SK-N-SH (cell line): ENCODE measurements at regions not wholly inside any gene's neighbourhood (a gene's known extent, or its start where the extent isn't known, plus 50 kb on each side); places are given as distances from the start of the nearest gene placed in this dataset.

ENCODE experiments used
- CTCF ChIA-PET: fragments of 300-600, 350-600 bp; formaldehyde crosslinking; extraction: SDS; loops from one replicate; lab custom pipeline; 2021; lab: Yijun Ruan, JAX
- POLR2A ChIA-PET: fragments of 350-600 bp; sonication (Branson Sonifier 250); formaldehyde crosslinking; extraction: SDS; loops from one replicate; lab custom pipeline; 2020; ENCODE audit warnings: antibody characterized with exemption, inconsistent platforms; lab: Yijun Ruan, JAX
- DNase-seq: peaks from one replicate; pipeline ENCODE4 v3.0.0; 2012
- H2AFZ ChIP-seq: fragments of 200-600 bp; sonication (generic); 2 replicates; pipeline ENCODE4 v1.8.1; 2016; ENCODE audit warnings: antibody characterized with exemption, mild to moderate bottlenecking, low read depth
- H3F3A ChIP-seq: fragments of 200-600 bp; sonication (generic); replicated peaks from 2 replicates; pipeline ENCODE3; 2016; ENCODE audit warnings: antibody characterized with exemption, mild to moderate bottlenecking; ENCODE audit not compliant: insufficient read depth
- H3K27ac ChIP-seq, 2 experiments: fragments of 200-500 bp in 1 of 2; fragments of 200-600 bp in 1 of 2; sonication (Bioruptor generic) in 1 of 2; sonication (generic), shearing (Covaris generic) in 1 of 2; 2 replicates each; pipeline versions ENCODE4 v1.5.1 to v1.6.1; 2014 to 2016; ENCODE audit warnings: low read depth in 2 of 2, inconsistent platforms in 1 of 2, low read length in 1 of 2, mild to moderate bottlenecking in 1 of 2, mixed read lengths in 1 of 2
- H3K27me3 ChIP-seq: fragments of 200-600 bp; sonication (generic), shearing (Covaris generic); 2 replicates; pipeline ENCODE4 v1.6.1; 2016; ENCODE audit warnings: mixed run types; ENCODE audit not compliant: insufficient read depth
- H3K36me3 ChIP-seq, 2 experiments: fragments of 200-500 bp in 1 of 2; fragments of 200-600 bp in 1 of 2; sonication (Bioruptor generic) in 1 of 2; sonication (generic) in 1 of 2; replicated peaks in 1 of 2; 2 replicates each; pipeline versions ENCODE3 to v1.5.1; 2014 to 2016; ENCODE audit warnings: low read length in 1 of 2, mild to moderate bottlenecking in 1 of 2; ENCODE audit not compliant: insufficient read depth in 2 of 2, control insufficient read depth in 1 of 2
- H3K4me1 ChIP-seq, 2 experiments: fragments of 200-500 bp in 1 of 2; fragments of 200-600 bp in 1 of 2; sonication (Bioruptor generic) in 1 of 2; sonication (generic), shearing (Covaris generic) in 1 of 2; 2 replicates each; pipeline versions ENCODE4 v1.5.1 to v1.6.1; 2014 to 2016; ENCODE audit warnings: low read depth in 1 of 2, low read length in 1 of 2, mixed run types in 1 of 2; ENCODE audit not compliant: insufficient read depth in 2 of 2, control insufficient read depth in 1 of 2
- H3K4me2 ChIP-seq: fragments of 200-600 bp; sonication (generic), shearing (Covaris generic); 2 replicates; pipeline ENCODE4 v1.6.1; 2017; ENCODE audit warnings: mixed run types
- H3K4me3 ChIP-seq, 2 experiments: fragments of 200-500 bp in 1 of 2; fragments of 200-600 bp in 1 of 2; sonication (Bioruptor generic) in 1 of 2; sonication (generic), shearing (Covaris generic) in 1 of 2; 2 replicates each; pipeline versions ENCODE4 v1.5.1 to v1.8.1; 2014 to 2016; ENCODE audit warnings: low read depth in 2 of 2, inconsistent platforms in 1 of 2, low read length in 1 of 2, mild to moderate bottlenecking in 1 of 2, mixed read lengths in 1 of 2, moderate library complexity in 1 of 2
- H3K79me2 ChIP-seq: fragments of 200-600 bp; sonication (generic); 2 replicates; pipeline ENCODE4 v1.8.1; 2017; ENCODE audit warnings: mild to moderate bottlenecking; ENCODE audit not compliant: insufficient read depth
- H3K9ac ChIP-seq: fragments of 200-600 bp; sonication (generic); 2 replicates; pipeline ENCODE4 v1.6.1; 2017; ENCODE audit warnings: mixed run types
- H3K9me2 ChIP-seq: fragments of 200-600 bp; sonication (generic); 2 replicates; pipeline ENCODE4 v1.6.1; 2017; ENCODE audit warnings: mixed run types
- H3K9me3 ChIP-seq: fragments of 200-600 bp; sonication (generic); 2 replicates; pipeline ENCODE4 v1.6.1; 2017; ENCODE audit warnings: mixed run types, mild to moderate bottlenecking, moderate library complexity
- H4K20me1 ChIP-seq: fragments of 200-600 bp; sonication (generic); 2 replicates; pipeline ENCODE4 v1.6.1; 2017; ENCODE audit warnings: mild to moderate bottlenecking, mixed run types; ENCODE audit not compliant: insufficient read depth
- CTCF ChIP-seq: fragments of 200-600 bp; sonication (generic); IDR thresholded peaks from 2 replicates; pipeline ENCODE4 v1.6.1; 2017; ENCODE audit warnings: antibody characterized with exemption, mild to moderate bottlenecking, moderate library complexity
- EP300 ChIP-seq, 2 experiments: IDR thresholded peaks; 2 replicates each; pipeline versions ENCODE4 v1.4.0 to v1.6.1; 2012; ENCODE audit warnings: borderline replicate concordance in 1 of 2, low read depth in 1 of 2, low read length in 1 of 2
- FOXJ3 ChIP-seq: sonication (generic); formaldehyde crosslinking; IDR thresholded peaks from 2 replicates; pipeline ENCODE4 v1.5.1; 2020; ENCODE audit warnings: mild to moderate bottlenecking, missing genetic modification reagents
- IRF3 ChIP-seq: fragments of 150-350 bp; IDR thresholded peaks from 2 replicates; pipeline ENCODE4 v1.6.1; 2016; ENCODE audit warnings: mild to moderate bottlenecking, low read depth, low read length
- MAX ChIP-seq: IDR thresholded peaks from 2 replicates; pipeline ENCODE4 v1.4.0; 2012; ENCODE audit warnings: low read depth
- PBX3 ChIP-seq: IDR thresholded peaks from 2 replicates; pipeline ENCODE4; 2012
- REST ChIP-seq: IDR thresholded peaks from 2 replicates; pipeline ENCODE4 v1.6.1; 2012; ENCODE audit warnings: mild to moderate bottlenecking, low read depth, low read length, moderate library complexity
- TAF1 ChIP-seq: IDR thresholded peaks from 2 replicates; pipeline ENCODE4 v1.6.1; 2012; ENCODE audit warnings: low read depth, mild to moderate bottlenecking, low read length, moderate library complexity, borderline replicate concordance
- TCF12 ChIP-seq: IDR thresholded peaks from 2 replicates; pipeline ENCODE4 v1.4.0; 2012
- YY1 ChIP-seq: IDR thresholded peaks from 2 replicates; pipeline ENCODE4 v1.4.0; 2012; ENCODE audit warnings: low read depth, mild to moderate bottlenecking
- WGBS: methylation state at CpG from one replicate; pipeline ENCODE4 v1.1.6; 2017; ENCODE audit warnings: low lambda C conversion rate; 5-methylcytosine and 5-hydroxymethylcytosine counted together

- Histone ChIP-seq H3K4me3 (no peak overlapping the region), H3K9ac (no peak overlapping the region), H3F3A (no peaks in the 10 kb centered on the region), H3K9me3 (no peaks in the 10 kb centered on the region), H4K20me1 (no peaks in the 10 kb centered on the region), H3K36me3 (no peaks in the 10 kb centered on the region), H3K27ac (no peak overlapping the region), H3K79me2 (no peaks in the 10 kb centered on the region), H3K4me2 (no peak overlapping the region), H3K27me3 (no peaks in the 10 kb centered on the region), H3K9me2 (no peaks in the 10 kb centered on the region), H3K4me1 (peaks cover 0 to 5% of the 10 kb centered on the region in 2 experiments; a peak in 1 of 4 replicates), H2AFZ (no peak overlapping the region)
- 19% methylated on average over 5 of the region's 5 CpGs for WGBS
- no peak for DNase-seq
- TF ChIP-seq YY1 = no peak
- TF ChIP-seq TAF1 = no peak
- TF ChIP-seq MAX = no peak
- TF ChIP-seq PBX3 = no peak
- no peak for TF ChIP-seq CTCF
- TF ChIP-seq EP300 (IDR thresholded peaks at IDR 0.05; ENCODE audit: borderline replicate concordance in 1 of 2, low read depth in 1 of 2, low read length in 1 of 2) = no peak
- TF ChIP-seq TCF12 = no peak
- TF ChIP-seq FOXJ3 (CRISPR knock-in tag) = no peak
- no peak for TF ChIP-seq REST
- no peak for TF ChIP-seq IRF3
- ChIA-PET CTCF (no interaction called here), POLR2A (no interaction called here)
These were observed 127.5 kb downstream of the CD8B2 start for GRCh38 chr2:106614511-106615291.
